ENCODE measurements at regions not wholly inside any gene's neighbourhood (a gene's known extent, or its start where the extent isn't known, plus 50 kb on each side); places are given as distances from the start of the nearest gene placed in this dataset.
"Not testable (repeated sequence)": the region's sequence is repeated elsewhere in the genome, so short reads cannot be mapped to it uniquely, and the experiment has no call there.

GRCh38 chr4:69032847-69033638 lies 63.2 kb upstream of the UGT2B7 start:
- TF ChIP-seq CTCF (IDR thresholded peaks at IDR 0.05; ENCODE audit: insufficient read depth, low read length) = no peak
- DNase-seq (ENCODE audit: low read depth) = peak; percentile 36
- no peak overlapping the region for H3K4me3 ChIP-seq (ENCODE audit: low read depth, low read length)

- DNase-seq (ENCODE audit: low read depth) = not testable (repeated sequence)
Measured at GRCh38 chr4:69034315-69034740, 61.9 kb upstream of the UGT2B7 start.

DNA sequence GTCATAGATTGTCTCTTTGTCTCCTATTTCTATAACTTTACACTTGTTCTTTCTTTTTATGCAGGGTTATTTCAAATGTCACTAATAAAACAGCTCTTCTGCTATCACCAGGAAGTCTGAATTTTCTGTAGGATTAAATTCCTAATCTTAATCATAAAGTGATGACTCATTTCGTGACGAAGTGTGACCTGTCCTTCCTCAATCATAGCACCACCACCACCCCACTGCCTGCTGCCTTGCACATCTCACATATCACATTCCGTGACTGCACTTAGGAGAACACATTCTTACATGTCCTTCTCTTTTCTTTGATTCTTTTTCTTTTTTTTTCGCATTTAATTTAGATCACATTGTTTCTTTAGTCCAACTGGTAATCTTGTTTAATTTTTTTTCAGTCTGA lies 57.7 kb upstream of the UGT2B7 start:
- peak; percentile 65 for DNase-seq (ENCODE audit: low read depth)
- no peak overlapping the region for H3K4me3 ChIP-seq (ENCODE audit: low read depth, low read length)
- no peak for TF ChIP-seq CTCF (IDR thresholded peaks at IDR 0.05; ENCODE audit: insufficient read depth, low read length)

More at GRCh38 chr4:69034315-69034740, 61.9 kb upstream of the UGT2B7 start:
- H3K4me3 ChIP-seq (ENCODE audit: low read depth, low read length) = not testable (repeated sequence)

- TF ChIP-seq CTCF (IDR thresholded peaks at IDR 0.05; ENCODE audit: insufficient read depth, low read length) = no peak
- H3K4me3 ChIP-seq (ENCODE audit: low read depth, low read length) = no peak overlapping the region
- DNase-seq (ENCODE audit: low read depth) = peak; percentile 90
Measured at GRCh38 chr4:69039071-69039470, 57.2 kb upstream of the UGT2B7 start.

DNA sequence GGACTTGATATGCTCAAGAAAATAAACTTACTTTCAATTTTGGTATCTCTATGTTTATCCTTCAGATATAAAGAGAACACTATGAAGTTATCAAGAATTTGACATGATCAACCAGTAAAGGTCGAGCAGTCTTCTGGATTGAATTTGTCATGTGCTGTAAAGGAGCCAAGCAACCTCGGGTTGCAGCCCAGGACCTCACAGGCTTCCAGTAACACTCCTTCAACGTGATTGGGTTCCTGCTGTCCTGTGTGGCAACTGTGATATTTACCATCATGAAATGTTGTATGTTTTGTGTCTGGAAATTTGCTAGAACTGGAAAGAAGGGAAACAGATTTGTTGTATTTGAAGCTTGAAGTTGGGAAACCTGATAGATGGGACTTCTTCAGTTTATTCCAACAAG lies 52.0 kb upstream of the UGT2B7 start:
- no peak for TF ChIP-seq CTCF (IDR thresholded peaks at IDR 0.05; ENCODE audit: insufficient read depth, low read length)
- H3K4me3 ChIP-seq (ENCODE audit: low read depth, low read length) = no peak overlapping the region
- peak; percentile 60 for DNase-seq (ENCODE audit: low read depth)

All from fibroblast of the aortic adventitia (primary cell).